NCI-H2107 treated with DMSO at 0.1 percent for 48 hours (cell line): ENCODE measurements at regions not wholly inside any gene's neighbourhood (a gene's known extent, or its start where the extent isn't known, plus 50 kb on each side); places are given as distances from the start of the nearest gene placed in this dataset.

ENCODE experiments used
- DNase-seq: peaks from one replicate; lab custom pipeline; 2025; ENCODE audit not compliant: unreplicated experiment; lab: John Stamatoyannopoulos, UW

DNA sequence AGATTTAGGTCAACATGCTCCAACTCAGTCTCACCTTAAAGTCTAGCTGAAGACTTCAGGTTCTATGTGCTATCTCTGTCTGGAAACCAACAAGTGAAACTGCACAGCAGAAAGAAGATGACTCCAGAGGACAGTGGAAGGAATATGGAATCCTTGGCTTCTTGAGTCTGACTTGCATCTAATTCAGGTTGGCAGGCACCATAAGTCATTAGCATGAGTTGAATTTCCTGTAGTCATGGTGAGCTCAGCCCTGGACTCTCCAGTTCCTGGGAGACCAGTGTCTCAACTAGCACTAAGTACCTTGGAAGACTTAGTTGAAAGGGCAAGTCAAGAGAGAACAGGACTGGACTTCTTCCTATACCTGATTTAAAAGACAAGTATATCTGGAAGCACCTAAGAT lies 129.7 kb downstream of the DTWD1 start:
- DNase-seq, result no peak

GRCh38 chr15:49751191-49751590 lies 130.3 kb downstream of the DTWD1 start:
- no peak for DNase-seq

DNA sequence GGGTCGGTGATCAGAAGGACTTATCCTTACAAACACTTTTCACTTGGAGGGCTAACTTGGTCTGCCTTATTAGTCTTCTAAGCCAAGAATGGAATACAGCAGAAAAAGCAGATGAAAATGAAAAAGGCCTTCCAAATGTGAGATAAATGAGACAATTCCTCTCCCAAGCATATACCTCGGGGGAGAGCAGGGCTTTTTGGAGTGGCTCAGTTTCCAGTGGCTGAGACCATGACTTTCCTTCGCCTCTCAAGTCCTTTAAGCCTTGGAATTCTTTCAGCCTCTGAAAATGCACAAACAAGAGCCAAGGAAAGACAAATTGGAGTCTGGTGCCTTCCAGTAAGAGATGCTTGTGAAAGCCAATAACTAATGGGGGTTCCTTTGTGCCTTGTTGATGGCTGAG lies 130.9 kb downstream of the DTWD1 start:
- DNase-seq, result no peak

GRCh38 chr15:49752517-49752916 lies 131.7 kb downstream of the DTWD1 start:
- DNase-seq, result no peak

DNA sequence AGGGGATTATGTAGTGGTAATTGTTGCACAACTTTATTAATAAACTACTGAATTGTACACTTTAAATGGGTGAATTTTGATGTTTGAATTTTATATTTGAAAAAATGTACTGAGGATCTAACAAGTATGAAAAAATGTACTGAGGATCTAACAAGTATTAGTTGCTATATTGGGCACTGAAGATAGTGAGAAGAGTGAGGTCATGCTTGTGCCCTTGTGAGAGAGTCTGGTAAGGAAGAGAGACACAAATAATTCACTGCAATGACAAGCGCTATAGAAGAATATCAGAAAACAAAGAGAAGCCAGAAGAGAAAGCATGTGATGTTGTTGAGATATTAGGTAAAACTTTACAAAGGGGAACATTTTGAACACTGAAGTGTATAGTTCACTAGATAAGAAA lies 137.6 kb downstream of the DTWD1 start:
- DNase-seq, result no peak

- no peak for DNase-seq
Measured at GRCh38 chr15:49758856-49759255, 138.0 kb downstream of the DTWD1 start.

GRCh38 chr15:49760749-49761148 lies 139.9 kb downstream of the DTWD1 start:
- no peak for DNase-seq

DNA sequence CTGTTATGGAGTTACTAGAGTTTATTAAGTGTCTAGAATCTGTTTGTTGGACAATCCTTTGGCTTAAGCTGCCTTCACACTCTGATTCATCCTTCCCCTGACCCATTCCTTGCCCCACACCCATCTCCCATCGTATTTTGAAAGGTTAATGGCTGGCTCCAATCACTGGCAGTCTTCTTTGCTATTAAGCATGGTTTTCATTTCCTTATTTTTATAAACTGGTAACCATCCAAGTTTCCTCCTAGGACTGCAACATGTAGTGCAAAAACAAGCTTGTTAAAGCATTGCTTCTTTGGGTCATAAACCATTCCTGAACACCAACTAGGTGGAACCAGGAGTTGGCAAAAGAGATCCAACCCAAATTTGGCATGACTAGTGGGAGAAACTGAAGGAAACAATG lies 148.4 kb downstream of the DTWD1 start:
- no peak for DNase-seq

DNA sequence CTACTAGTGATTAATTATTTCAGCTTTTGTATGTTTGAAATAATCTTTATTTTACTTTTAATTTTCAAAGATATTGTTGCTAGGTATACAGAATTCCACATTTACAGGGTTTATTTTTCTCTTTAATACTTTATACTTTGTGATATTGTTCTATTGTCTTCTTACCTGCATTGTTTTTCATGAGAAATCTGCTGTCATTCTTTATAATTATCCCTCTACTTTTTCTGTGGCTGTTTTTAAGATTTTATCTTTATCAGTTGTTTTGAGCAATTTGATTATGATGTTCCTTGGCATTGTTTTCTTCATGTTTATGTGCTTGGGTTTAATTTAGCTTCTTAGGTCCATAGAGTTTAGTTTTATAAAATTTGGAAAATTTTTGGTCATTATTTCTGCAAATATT lies 168.6 kb downstream of the DTWD1 start:
- DNase-seq, result no peak

DNA sequence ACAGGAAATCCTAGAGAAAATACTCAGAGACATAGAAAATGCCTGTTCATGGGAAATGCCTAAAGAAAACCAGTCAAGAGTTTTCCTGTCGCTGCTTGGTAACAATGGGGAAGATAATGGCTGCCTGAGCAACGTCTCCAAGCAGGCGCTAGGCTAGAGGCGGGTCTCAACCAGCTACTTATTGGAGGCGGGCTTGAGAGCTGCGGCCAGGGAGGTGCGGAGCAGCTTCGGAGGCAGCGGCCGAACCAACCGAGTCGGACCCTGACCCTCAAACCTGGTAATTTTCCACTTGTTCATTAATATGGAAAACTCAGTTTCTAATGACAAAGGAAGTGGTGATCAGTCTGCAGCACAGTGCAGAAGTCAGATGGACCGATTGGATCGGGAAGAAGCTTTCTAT lies 173.1 kb downstream of the DTWD1 start:
- no peak for DNase-seq

DNA sequence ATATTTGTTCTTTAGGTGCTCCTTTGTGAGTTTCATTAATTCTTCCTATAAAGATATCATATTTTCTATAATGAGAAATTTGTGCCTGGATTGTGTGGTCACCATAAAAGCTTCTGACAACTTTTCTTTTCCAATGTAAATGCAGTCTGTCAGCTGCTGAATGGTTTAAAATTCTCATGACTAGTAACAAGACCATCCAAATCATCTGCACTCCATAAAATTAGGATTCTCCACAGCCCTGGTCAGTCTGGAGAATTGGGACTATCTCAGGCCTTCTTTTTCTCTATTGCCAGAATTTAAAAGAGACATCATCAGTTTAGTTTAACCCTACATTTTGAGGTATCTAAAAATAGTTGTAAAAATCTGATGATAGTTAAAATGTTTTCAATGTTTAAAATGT lies 180.9 kb downstream of the DTWD1 start:
- DNase-seq, result no peak
